H1 (cell line): ENCODE measurements at regions not wholly inside any gene's neighbourhood (a gene's known extent, or its start where the extent isn't known, plus 50 kb on each side); places are given as distances from the start of the nearest gene placed in this dataset.

Experiments
- CTCF ChIA-PET: fragments of 300-600 bp; sonication (Branson Sonifier 250); formaldehyde crosslinking; loops from one replicate; lab custom pipeline; 2021; ENCODE audit not compliant: partially characterized antibody; lab: Charles Lee
- POLR2A ChIA-PET: fragments of 300-600 bp; sonication (Branson Sonifier 250); formaldehyde crosslinking; loops from one replicate; lab custom pipeline; 2021; ENCODE audit warnings: inconsistent platforms; ENCODE audit not compliant: partially characterized antibody; lab: Charles Lee
- DNase-seq, 2 experiments: peaks; one replicate each; pipeline versions ENCODE4 v3.0.0 to v3.0.0-alpha.2; 2010 to 2022; ENCODE audit warnings: low spot score in 2 of 2, low read depth in 1 of 2, mixed read lengths in 1 of 2
- FAIRE-seq: peaks from 2 replicates; lab custom pipeline; 2011; peaks lifted over from hg19 to GRCh38; lab: Jason Lieb, UNC
- H2AFZ ChIP-seq: 2 replicates; pipeline ENCODE4 v1.8.1; 2012; ENCODE audit warnings: low read length, inconsistent platforms
- H2AK5ac ChIP-seq: 2 replicates; pipeline ENCODE4 v1.6.1; 2013; ENCODE audit warnings: low read depth, low read length
- H2BK120ac ChIP-seq: replicated peaks from 2 replicates; pipeline ENCODE3; 2013; ENCODE audit warnings: low read depth, low read length, inconsistent platforms
- H2BK12ac ChIP-seq: 2 replicates; pipeline ENCODE4 v1.6.1; 2013; ENCODE audit warnings: low read depth, low read length
- H2BK15ac ChIP-seq: 2 replicates; pipeline ENCODE4 v1.6.1; 2013; ENCODE audit warnings: low read length
- H2BK20ac ChIP-seq: 2 replicates; pipeline ENCODE4 v1.6.1; 2013; ENCODE audit warnings: low read length
- H2BK5ac ChIP-seq: 2 replicates; pipeline ENCODE4 v1.6.1; 2013; ENCODE audit warnings: low read depth, low read length
- H3K14ac ChIP-seq: 2 replicates; pipeline ENCODE4 v1.6.1; 2013; ENCODE audit warnings: inconsistent platforms; ENCODE audit not compliant: insufficient read length
- H3K18ac ChIP-seq: 2 replicates; pipeline ENCODE4 v1.6.1; 2013; ENCODE audit warnings: low read length; ENCODE audit errors: extremely low read depth
- H3K23ac ChIP-seq: 2 replicates; pipeline ENCODE4 v1.6.1; 2013; ENCODE audit warnings: inconsistent platforms; ENCODE audit not compliant: insufficient read length
- H3K23me2 ChIP-seq: 2 replicates; pipeline ENCODE4 v1.6.1; 2013; ENCODE audit warnings: low read depth, low read length
- H3K27ac ChIP-seq: 2 replicates; pipeline ENCODE4 v1.6.1; 2011; ENCODE audit warnings: low read depth, low read length, inconsistent platforms
- H3K27me3 ChIP-seq, 4 experiments: replicated peaks in 1 of 4; 1 replicate in 1 of 4; 2 replicates in 3 of 4; pipeline versions ENCODE4 v1.6.1 to v1.8.1; 2011 to 2013; ENCODE audit warnings: low read length in 3 of 4, mild to moderate bottlenecking in 3 of 4, inconsistent platforms in 2 of 4, mixed read lengths in 2 of 4, moderate library complexity in 1 of 4; ENCODE audit not compliant: control insufficient read depth in 3 of 4, insufficient read depth in 3 of 4; ENCODE audit errors: extremely low read depth in 1 of 4
- H3K36me3 ChIP-seq, 4 experiments: 2 replicates each; pipeline versions ENCODE4 v1.6.1 to v1.8.1; 2011 to 2013; ENCODE audit warnings: mild to moderate bottlenecking in 4 of 4, low read length in 3 of 4, moderate library complexity in 2 of 4, control low read depth in 1 of 4, inconsistent platforms in 1 of 4; ENCODE audit not compliant: insufficient read depth in 4 of 4, control insufficient read depth in 2 of 4
- H3K4ac ChIP-seq: replicated peaks from 2 replicates; pipeline ENCODE3; 2013; ENCODE audit warnings: low read length, low read depth, mixed read lengths, inconsistent platforms; ENCODE audit not compliant: insufficient read length
- H3K4me1 ChIP-seq, 4 experiments: replicated peaks in 1 of 4; 1 replicate in 1 of 4; 2 replicates in 3 of 4; pipeline versions ENCODE4 v1.6.1 to v1.8.1; 2011 to 2013; ENCODE audit warnings: low read length in 3 of 4, inconsistent platforms in 2 of 4, mixed read lengths in 1 of 4; ENCODE audit not compliant: insufficient read depth in 4 of 4, control insufficient read depth in 3 of 4
- H3K4me2 ChIP-seq, 2 experiments: 2 replicates each; pipeline versions ENCODE4 v1.6.1 to v1.8.1; 2011 to 2013; ENCODE audit warnings: low read depth in 2 of 2, low read length in 2 of 2, control low read depth in 1 of 2, inconsistent platforms in 1 of 2, mild to moderate bottlenecking in 1 of 2; ENCODE audit not compliant: insufficient read depth in 1 of 2
- H3K4me3 ChIP-seq, 4 experiments: fragments of 200-600, 300-600 bp in 1 of 4; sonication (generic), shearing (Covaris generic), sonication (Bioruptor Twin) in 1 of 4; 2 replicates each; pipeline versions ENCODE4 v1.5.1 to v1.8.1; 2011 to 2016; ENCODE audit warnings: low read length in 4 of 4, low read depth in 3 of 4, control low read depth in 2 of 4, inconsistent platforms in 2 of 4, mild to moderate bottlenecking in 2 of 4, mixed read lengths in 1 of 4, moderate library complexity in 1 of 4; ENCODE audit not compliant: insufficient read depth in 2 of 4; ENCODE audit errors: extremely low read depth in 1 of 4
- H3K56ac ChIP-seq: replicated peaks from 2 replicates; pipeline ENCODE3; 2013; ENCODE audit warnings: low read depth, mild to moderate bottlenecking, mixed read lengths, low read length, inconsistent platforms; ENCODE audit not compliant: insufficient read length
- H3K79me1 ChIP-seq: 2 replicates; pipeline ENCODE4 v1.6.1; 2013; ENCODE audit warnings: low read depth, low read length, control low read depth
- H3K79me2 ChIP-seq, 2 experiments: 2 replicates each; pipeline versions ENCODE4 v1.6.1 to v1.8.1; 2012 to 2013; ENCODE audit warnings: low read length in 2 of 2, mild to moderate bottlenecking in 2 of 2, inconsistent platforms in 1 of 2; ENCODE audit not compliant: insufficient read depth in 2 of 2, control insufficient read depth in 1 of 2
- H3K9ac ChIP-seq, 4 experiments: replicated peaks in 1 of 4; 1 replicate in 1 of 4; 2 replicates in 3 of 4; pipeline versions ENCODE4 v1.6.1 to v1.8.1; 2011 to 2013; ENCODE audit warnings: low read depth in 3 of 4, low read length in 3 of 4, control low read depth in 2 of 4, mild to moderate bottlenecking in 2 of 4, moderate library complexity in 2 of 4, inconsistent platforms in 1 of 4; ENCODE audit errors: extremely low read depth in 1 of 4
- H3K9me3 ChIP-seq, 2 experiments: 2 replicates each; pipeline versions ENCODE4 v1.6.1 to v1.8.1; 2012 to 2013; ENCODE audit warnings: mild to moderate bottlenecking in 2 of 2, moderate library complexity in 2 of 2, control low read depth in 1 of 2, inconsistent platforms in 1 of 2, low read depth in 1 of 2, low read length in 1 of 2, mixed read lengths in 1 of 2; ENCODE audit not compliant: insufficient read depth in 2 of 2
- H4K20me1 ChIP-seq, 2 experiments: replicated peaks in 1 of 2; 2 replicates each; pipeline versions ENCODE3 to v1.8.1; 2011 to 2013; ENCODE audit warnings: inconsistent platforms in 2 of 2, low read length in 2 of 2, mild to moderate bottlenecking in 1 of 2; ENCODE audit not compliant: insufficient read depth in 2 of 2, control insufficient read depth in 1 of 2
- H4K5ac ChIP-seq: 2 replicates; pipeline ENCODE4 v1.6.1; 2013; ENCODE audit warnings: low read length, low read depth, mixed read lengths, inconsistent platforms; ENCODE audit not compliant: insufficient read length
- H4K8ac ChIP-seq: 2 replicates; pipeline ENCODE4 v1.8.0; 2013; ENCODE audit warnings: mild to moderate bottlenecking, moderate library complexity, low read length, inconsistent platforms; ENCODE audit not compliant: insufficient read depth; ENCODE audit errors: extremely low read depth
- H4K91ac ChIP-seq: replicated peaks from 2 replicates; pipeline ENCODE3; 2013; ENCODE audit warnings: low read length, mixed read lengths, inconsistent platforms; ENCODE audit not compliant: insufficient read length
- HDAC2 ChIP-seq, 2 experiments: fragments of 300-600 bp in 1 of 2; sonication (generic) in 1 of 2; IDR thresholded peaks; 2 replicates each; pipeline ENCODE4 v1.6.1; 2011 to 2012; ENCODE audit warnings: low read depth in 2 of 2, low read length in 2 of 2, mild to moderate bottlenecking in 2 of 2, moderate library complexity in 2 of 2, borderline replicate concordance in 1 of 2, inconsistent platforms in 1 of 2
- SIRT6 ChIP-seq: IDR thresholded peaks from one replicate; pipeline ENCODE4 v1.7.1; 2012; ENCODE audit warnings: low read length, inconsistent platforms
- WGBS, 2 experiments: shearing (Covaris generic) in 1 of 2; methylation state at CpG; one replicate each; pipeline versions ENCODE4 v1.1.6 to v1.1.7; 2013 to 2015; ENCODE audit warnings: low lambda C conversion rate in 2 of 2, mixed read lengths in 2 of 2, inconsistent platforms in 1 of 2, low coverage in 1 of 2, missing lambda C conversion rate in 1 of 2; ENCODE audit not compliant: insufficient replicate concordance in 2 of 2, insufficient coverage in 1 of 2, insufficient read length in 1 of 2; ENCODE audit errors: extremely low coverage in 1 of 2, missing lambda C conversion rate in 1 of 2; 5-methylcytosine and 5-hydroxymethylcytosine counted together

- no peak overlapping the region for H2BK120ac ChIP-seq
- WGBS, 2 experiments, result 81% methylated on average over 4 of the region's 4 CpGs; no CpG with 5 or more reads in 1 of the 2 experiments
- POLR2A ChIA-PET, result no interaction called here
Observed at GRCh38 chr4:4592414-4592813, 50.6 kb upstream of the STX18 start.

More at GRCh38 chr4:4592414-4592813, 50.6 kb upstream of the STX18 start:
- Histone ChIP-seq H3K9me3 (peaks cover 13 to 22% of the 10 kb centered on the region in 2 experiments), H3K4me3 (no peak overlapping the region), H4K91ac (no peak overlapping the region), H2AK5ac (no peak overlapping the region), H2BK5ac (no peak overlapping the region), H2BK15ac (no peak overlapping the region), H3K79me2 (no peaks in the 10 kb centered on the region), H3K23me2 (no peaks in the 10 kb centered on the region), H3K36me3 (peaks cover 0 to 11% (median 2%) of the 10 kb centered on the region in 4 experiments; a peak in 5 of 8 replicates), H3K23ac (no peak overlapping the region), H3K56ac (no peak overlapping the region), H4K20me1 (no peaks in the 10 kb centered on the region), H2AFZ (no peak overlapping the region), H3K4me2 (no peak overlapping the region), H3K18ac (no peak overlapping the region), H3K14ac (no peak overlapping the region), H4K8ac (no peak overlapping the region), H2BK20ac (no peak overlapping the region), H3K9ac (no peak overlapping the region), H3K4me1 (no peaks in the 10 kb centered on the region), H4K5ac (no peak overlapping the region), H3K4ac (no peak overlapping the region), H3K79me1 (no peaks in the 10 kb centered on the region; the same call in 1 of the 2 replicates), H3K27me3 (no peaks in the 10 kb centered on the region), H2BK12ac (no peak overlapping the region), H3K27ac (no peak overlapping the region)
- no peak for TF ChIP-seq SIRT6
- no peak for TF ChIP-seq HDAC2 (IDR thresholded peaks at IDR 0.05; ENCODE audit: borderline replicate concordance in 1 of 2, low read depth in 2 of 2, low read length in 2 of 2)
- FAIRE-seq (no peak), DNase-seq (no peak)
- CTCF ChIA-PET, result interaction anchor here (1.0 to 1.2 kb wide), 4 partner anchors 9 to 85 kb away, joined by 3 to 5 read pairs (median 4); no protein-coding TSS in a partner anchor
